IMR-90 (cell line): ENCODE measurements at regions not wholly inside any gene's neighbourhood (a gene's known extent, or its start where the extent isn't known, plus 50 kb on each side); places are given as distances from the start of the nearest gene placed in this dataset.

Source experiments
- ATAC-seq: fragments of 200-7000 bp; cut with Tn5 transposase; 2 replicates; pipeline ENCODE4 v1.9.1; 2020; ENCODE audit warnings: low read depth, mild to moderate bottlenecking, moderate library complexity
- BruUV-seq: library from RNA; stranded (reverse); fragments of 400-500 nt; replicated peaks from 2 replicates; lab custom pipeline; 2021; lab: Mats Ljungman, UMichigan
- CTCF ChIA-PET: fragments of 300-600 bp; formaldehyde crosslinking; extraction: SDS; loops from one replicate; lab custom pipeline; 2021; ENCODE audit warnings: antibody characterized with exemption; lab: Yijun Ruan, JAX
- POLR2A ChIA-PET: fragments of 300-600 bp; sonication (Branson Sonifier 250); formaldehyde crosslinking; loops from one replicate; lab custom pipeline; 2022; ENCODE audit warnings: antibody characterized with exemption; ENCODE audit not compliant: unreplicated experiment; lab: Charles Lee
- DNase-seq: peaks from one replicate; pipeline ENCODE4 v3.0.0; 2013
- H2AFZ ChIP-seq: replicated peaks from 2 replicates; pipeline ENCODE3; 2013; ENCODE audit warnings: low read length, mild to moderate bottlenecking; ENCODE audit not compliant: poor library complexity
- H2AK5ac ChIP-seq: 2 replicates; pipeline ENCODE4 v1.6.1; 2013; ENCODE audit warnings: low read depth, low read length, inconsistent platforms
- H2AK9ac ChIP-seq: replicated peaks from 2 replicates; pipeline ENCODE3; 2013; ENCODE audit warnings: mild to moderate bottlenecking, low read depth, low read length, moderate library complexity; ENCODE audit not compliant: poor library complexity
- H2BK120ac ChIP-seq: 2 replicates; pipeline ENCODE4 v1.6.1; 2013; ENCODE audit warnings: low read depth, low read length, inconsistent platforms
- H2BK15ac ChIP-seq: 3 replicates; pipeline ENCODE4 v1.6.1; 2013; ENCODE audit warnings: low read depth, low read length, inconsistent platforms
- H2BK20ac ChIP-seq: 2 replicates; pipeline ENCODE4 v1.6.1; 2013; ENCODE audit warnings: low read depth, mild to moderate bottlenecking, inconsistent platforms, low read length, moderate library complexity
- H2BK5ac ChIP-seq: 2 replicates; pipeline ENCODE4 v1.6.1; 2013; ENCODE audit warnings: mild to moderate bottlenecking, low read depth, low read length, inconsistent platforms; ENCODE audit not compliant: poor library complexity, severe bottlenecking
- H3K14ac ChIP-seq: replicated peaks from 2 replicates; pipeline ENCODE4 v1.6.1; 2013; ENCODE audit warnings: low read depth, low read length, inconsistent platforms
- H3K18ac ChIP-seq: 2 replicates; pipeline ENCODE4 v1.6.1; 2013; ENCODE audit warnings: low read depth, low read length, control low read depth
- H3K23ac ChIP-seq: 2 replicates; pipeline ENCODE4 v1.6.1; 2013; ENCODE audit warnings: low read depth, low read length, inconsistent platforms
- H3K27ac ChIP-seq: 2 replicates; pipeline ENCODE4 v1.5.1; 2013; ENCODE audit warnings: mild to moderate bottlenecking, control low read depth, low read length; ENCODE audit not compliant: insufficient read depth
- H3K27me3 ChIP-seq: 2 replicates; pipeline ENCODE4 v1.6.1; 2013; ENCODE audit warnings: low read length; ENCODE audit not compliant: control insufficient read depth, insufficient read depth
- H3K36me3 ChIP-seq: 2 replicates; pipeline ENCODE4 v1.6.1; 2013; ENCODE audit warnings: low read length, mixed read lengths; ENCODE audit not compliant: control insufficient read depth, insufficient read depth
- H3K4ac ChIP-seq: 2 replicates; pipeline ENCODE4 v1.6.1; 2013; ENCODE audit warnings: low read depth, low read length, inconsistent platforms
- H3K4me1 ChIP-seq: 2 replicates; pipeline ENCODE4 v1.6.1; 2013; ENCODE audit warnings: low read length, mixed read lengths; ENCODE audit not compliant: control insufficient read depth, insufficient read depth
- H3K4me2 ChIP-seq: 2 replicates; pipeline ENCODE4 v1.6.1; 2013; ENCODE audit warnings: low read depth, mild to moderate bottlenecking, control low read depth, low read length, moderate library complexity
- H3K4me3 ChIP-seq: 2 replicates; pipeline ENCODE4 v1.5.1; 2013; ENCODE audit warnings: low read depth, mild to moderate bottlenecking, control low read depth, low read length, moderate library complexity; ENCODE audit not compliant: insufficient read depth
- H3K56ac ChIP-seq: 2 replicates; pipeline ENCODE4 v1.6.1; 2013; ENCODE audit warnings: low read length, inconsistent platforms; ENCODE audit not compliant: insufficient read depth; ENCODE audit errors: extremely low read depth
- H3K79me1 ChIP-seq, 2 experiments: 2 replicates each; pipeline ENCODE4 v1.6.1; 2013; ENCODE audit warnings: low read length in 2 of 2, inconsistent platforms in 1 of 2, low read depth in 1 of 2
- H3K9ac ChIP-seq: 2 replicates; pipeline ENCODE4 v1.6.1; 2013; ENCODE audit warnings: low read depth, low read length, control low read depth
- H3K9me1 ChIP-seq: 2 replicates; pipeline ENCODE4 v1.6.1; 2013; ENCODE audit warnings: low read length, inconsistent platforms; ENCODE audit not compliant: insufficient read depth
- H3K9me3 ChIP-seq: 2 replicates; pipeline ENCODE4 v1.6.1; 2013; ENCODE audit warnings: low read length; ENCODE audit not compliant: control insufficient read depth, insufficient read depth
- H4K20me1 ChIP-seq: 2 replicates; pipeline ENCODE4 v1.6.1; 2013; ENCODE audit warnings: low read length, inconsistent platforms; ENCODE audit not compliant: insufficient read depth
- H4K5ac ChIP-seq: 2 replicates; pipeline ENCODE4 v1.6.1; 2013; ENCODE audit warnings: mild to moderate bottlenecking, low read depth, low read length, control low read depth
- H4K8ac ChIP-seq, 2 experiments: 2 replicates each; pipeline ENCODE4 v1.6.1; 2013; ENCODE audit warnings: low read depth in 2 of 2, low read length in 2 of 2, control low read depth in 1 of 2, inconsistent platforms in 1 of 2
- H4K91ac ChIP-seq: 2 replicates; pipeline ENCODE4 v1.6.1; 2013; ENCODE audit warnings: low read depth, low read length, inconsistent platforms; ENCODE audit not compliant: insufficient read depth
- BHLHE40 ChIP-seq: fragments of 150-350 bp; IDR thresholded peaks from 2 replicates; pipeline ENCODE4 v1.6.1; 2016; ENCODE audit warnings: mild to moderate bottlenecking, low read depth, low read length
- CEBPB ChIP-seq: IDR thresholded peaks from 2 replicates; pipeline ENCODE4 v1.6.1; 2012; ENCODE audit warnings: low read depth, low read length, improper control_type of control experiment
- CHD1 ChIP-seq: IDR thresholded peaks from 2 replicates; pipeline ENCODE4 v1.6.1; 2012; ENCODE audit warnings: low read depth, low read length, improper control_type of control experiment
- CTCF ChIP-seq: conservative IDR thresholded peaks from 2 replicates; pipeline ENCODE4 v1.5.1; 2012; ENCODE audit warnings: mild to moderate bottlenecking, low read depth, low read length, improper control_type of control experiment
- ELK1 ChIP-seq: fragments of 150-350 bp; IDR thresholded peaks from 2 replicates; pipeline ENCODE4 v1.6.1; 2016; ENCODE audit warnings: low read depth, mild to moderate bottlenecking, low read length, moderate library complexity, borderline replicate concordance
- FOS ChIP-seq: fragments of 150-350 bp; IDR thresholded peaks from 2 replicates; pipeline ENCODE4 v1.6.1; 2016; ENCODE audit warnings: low read depth, low read length
- MAFK ChIP-seq: IDR thresholded peaks from 2 replicates; pipeline ENCODE4 v1.6.1; 2012; ENCODE audit warnings: low read depth, low read length, improper control_type of control experiment
- MAZ ChIP-seq: IDR thresholded peaks from 2 replicates; pipeline ENCODE4 v1.6.1; 2012; ENCODE audit warnings: low read depth, mild to moderate bottlenecking, low read length, improper control_type of control experiment, moderate library complexity, borderline replicate concordance
- MXI1 ChIP-seq: IDR thresholded peaks from 2 replicates; pipeline ENCODE4 v1.6.1; 2012; ENCODE audit warnings: low read depth, mild to moderate bottlenecking, low read length, moderate library complexity, borderline replicate concordance
- NFE2L2 ChIP-seq: fragments of 150-350 bp; IDR thresholded peaks from 2 replicates; pipeline ENCODE4 v1.6.1; 2016; ENCODE audit warnings: low read depth, mild to moderate bottlenecking, low read length
- POLR2A ChIP-seq: IDR thresholded peaks from 2 replicates; pipeline ENCODE4 v1.6.1; 2012; ENCODE audit warnings: mild to moderate bottlenecking, low read depth, low read length
- RAD21 ChIP-seq: IDR thresholded peaks from 2 replicates; pipeline ENCODE4 v1.6.1; 2012; ENCODE audit warnings: low read length, improper control_type of control experiment
- RCOR1 ChIP-seq: IDR thresholded peaks from 2 replicates; pipeline ENCODE4 v1.6.1; 2012; ENCODE audit warnings: mild to moderate bottlenecking, low read length, improper control_type of control experiment; ENCODE audit not compliant: insufficient replicate concordance
- RFX5 ChIP-seq: IDR thresholded peaks from 2 replicates; pipeline ENCODE4 v1.8.0; 2012; ENCODE audit warnings: low read depth, mild to moderate bottlenecking, low read length, moderate library complexity
- SMC3 ChIP-seq: fragments of 150-350 bp; IDR thresholded peaks from 2 replicates; pipeline ENCODE4 v1.6.1; 2016; ENCODE audit warnings: low read depth, mild to moderate bottlenecking, antibody characterized with exemption, low read length, moderate library complexity
- dilution Hi-C: fragments of 300-500 bp; cut with HindIII; formaldehyde crosslinking; loops from one replicate; pipeline ENCODE4 v1.14.3; 2018; ENCODE audit warnings: low sequenced_read_pairs; ENCODE audit not compliant: unreplicated experiment
- in situ Hi-C: fragments of 300-500 bp; cut with MboI; formaldehyde crosslinking; loops from 3 replicates; pipeline ENCODE4 v1.14.3; 2019; ENCODE audit warnings: low sequenced_read_pairs, inconsistent platforms, mixed read lengths
- intact Hi-C: fragments of 100-400 bp; cut with micrococcal nuclease; formaldehyde crosslinking; loops from 2 replicates; pipeline ENCODE4 v1.10.0; 2022
- TF ChIP-seq, protein P1 (sequence below): fragments of 150-350 bp; IDR thresholded peaks from 2 replicates; pipeline ENCODE4 v1.6.1; 2017; ENCODE audit warnings: mild to moderate bottlenecking, antibody characterized with exemption, low read length, low read depth

DNA sequence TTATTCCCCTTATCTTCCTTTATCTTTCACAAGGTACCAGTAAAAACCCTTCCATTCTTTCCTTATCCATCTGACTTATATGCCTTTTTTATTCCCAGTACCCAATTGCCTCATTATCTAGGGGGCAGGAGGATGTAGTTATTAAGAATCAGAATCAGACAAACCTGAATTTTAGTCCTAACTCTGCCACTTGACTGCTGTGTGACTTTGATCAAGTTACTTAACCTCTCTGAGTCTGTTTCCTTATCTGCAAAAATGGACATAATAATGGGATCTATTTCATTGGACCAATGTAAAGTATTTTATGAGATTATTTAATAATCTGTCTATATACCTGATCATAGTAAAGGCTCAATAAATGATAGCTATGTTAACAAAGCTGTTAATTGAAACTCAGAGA lies 59.6 kb upstream of the SIX3 start:
- Histone ChIP-seq H3K14ac (no peak overlapping the region), H3K4me3 (no peak overlapping the region), H4K20me1 (no peaks in the 10 kb centered on the region), H3K9me3 (no peaks in the 10 kb centered on the region), H4K5ac (no peak overlapping the region), H3K79me1 (no peaks in the 10 kb centered on the region), H4K91ac (no peak overlapping the region), H2AK9ac (no peak overlapping the region), H3K18ac (no peak overlapping the region), H3K27ac (no peak overlapping the region), H3K9me1 (no peaks in the 10 kb centered on the region), H2BK5ac (no peak overlapping the region), H3K23ac (no peak overlapping the region), H3K9ac (no peak overlapping the region), H3K4me2 (no peak overlapping the region), H2BK15ac (no peak overlapping the region), H2BK120ac (no peak overlapping the region), H2AFZ (no peak overlapping the region), H2BK20ac (no peak overlapping the region), H3K4me1 (no peaks in the 10 kb centered on the region), H4K8ac (no peak overlapping the region), H2AK5ac (no peak overlapping the region), H3K36me3 (no peaks in the 10 kb centered on the region), H3K4ac (no peak overlapping the region), H3K56ac (no peak overlapping the region), H3K27me3 (peaks cover 14% of the 10 kb centered on the region)
- TF ChIP-seq, protein P1, sequence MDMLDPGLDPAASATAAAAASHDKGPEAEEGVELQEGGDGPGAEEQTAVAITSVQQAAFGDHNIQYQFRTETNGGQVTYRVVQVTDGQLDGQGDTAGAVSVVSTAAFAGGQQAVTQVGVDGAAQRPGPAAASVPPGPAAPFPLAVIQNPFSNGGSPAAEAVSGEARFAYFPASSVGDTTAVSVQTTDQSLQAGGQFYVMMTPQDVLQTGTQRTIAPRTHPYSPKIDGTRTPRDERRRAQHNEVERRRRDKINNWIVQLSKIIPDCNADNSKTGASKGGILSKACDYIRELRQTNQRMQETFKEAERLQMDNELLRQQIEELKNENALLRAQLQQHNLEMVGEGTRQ = no peak
- TF ChIP-seq SMC3 (no peak), CHD1 (no peak), MXI1 (no peak), CTCF (no peak), FOS (no peak), BHLHE40 (no peak), ELK1 (no peak), MAFK (no peak), RFX5 (no peak), MAZ (no peak), RCOR1 (no peak), POLR2A (no peak), CEBPB (no peak), NFE2L2 (no peak), RAD21 (no peak)
- ChIA-PET POLR2A (no interaction called here), CTCF (no interaction called here)
- no TSS peak for BruUV-seq
- dilution Hi-C loops (no loop called here), in situ Hi-C loops (no loop called here), intact Hi-C loops (no loop called here)
- DNase-seq (no peak), ATAC-seq (no peak)
